ENCODE measurements at regions not wholly inside any gene's neighbourhood (a gene's known extent, or its start where the extent isn't known, plus 50 kb on each side); places are given as distances from the start of the nearest gene placed in this dataset.

- H3K4me2 ChIP-seq = no peak overlapping the region
- H3K4me3 Mint-ChIP-seq = no peak overlapping the region
- H3K9me2 ChIP-seq (ENCODE audit: insufficient read depth) = no peaks in the 10 kb centered on the region
- H4K20me1 ChIP-seq (replicated peaks; ENCODE audit: insufficient read depth) = no peaks in the 10 kb centered on the region
- peaks cover 4% of the 10 kb centered on the region for H3K27me3 Mint-ChIP-seq (ENCODE audit: insufficient read depth, low read depth, poor library complexity)
- H3K79me2 ChIP-seq (replicated peaks; ENCODE audit: insufficient read depth) = no peaks in the 10 kb centered on the region
- no peaks in the 10 kb centered on the region for H3F3A ChIP-seq (replicated peaks; ENCODE audit: low read depth)
- TF ChIP-seq STAT1 (IDR thresholded peaks at IDR 0.05; ENCODE audit: unreplicated experiment) = no peak
- no peak for TF ChIP-seq NANOG (IDR thresholded peaks at IDR 0.05; ENCODE audit: borderline replicate concordance)
- no peak for TF ChIP-seq CREB1 (CRISPR knock-in tag; IDR thresholded peaks at IDR 0.05; ENCODE audit: low read depth)
- TF ChIP-seq POLR2AphosphoS5 (IDR thresholded peaks at IDR 0.05; ENCODE audit: low read depth) = no peak
- TF ChIP-seq EZH2 (IDR thresholded peaks at IDR 0.05; ENCODE audit: low read depth, unreplicated experiment) = no peak
- TF ChIP-seq JUNB (IDR thresholded peaks at IDR 0.05; ENCODE audit: unreplicated experiment) = no peak
- TF ChIP-seq ZNF114 (CRISPR knock-in tag; IDR thresholded peaks at IDR 0.05) = no peak
- TF ChIP-seq EZH2phosphoT487 (IDR thresholded peaks at IDR 0.05; ENCODE audit: unreplicated experiment) = no peak
- TF ChIP-seq REST (IDR thresholded peaks at IDR 0.05; ENCODE audit: unreplicated experiment) = no peak
- TF ChIP-seq ETS1 (IDR thresholded peaks at IDR 0.05) = no peak
- no peak for TF ChIP-seq ZNF462 (CRISPR knock-in tag; IDR thresholded peaks at IDR 0.05)
- no peak for TF ChIP-seq ZNF331 (CRISPR knock-in tag; IDR thresholded peaks at IDR 0.05; ENCODE audit: low read depth)
- no peak for TF ChIP-seq CTCF (conservative IDR thresholded peaks at IDR 0.05; ENCODE audit: low read depth in 2 of 2)
- peaks cover 14% of the 10 kb centered on the region for H3K4me1 Mint-ChIP-seq
- no peaks in the 10 kb centered on the region for H3K36me3 ChIP-seq (ENCODE audit: insufficient read depth)
- no peak overlapping the region; the same call in 1 of the 2 replicates for H2AFZ ChIP-seq
- H3K4me3 ChIP-seq = no peak overlapping the region
- H3K9me3 Mint-ChIP-seq = no peaks in the 10 kb centered on the region; the same call in 2 of the 3 replicates
- no peak overlapping the region for H3K27ac Mint-ChIP-seq
- ATAC-seq = peak; percentile 41
- H3K4me1 ChIP-seq (ENCODE audit: insufficient read depth) = no peaks in the 10 kb centered on the region
- peak; percentile 45 for DNase-seq (ENCODE audit: low spot score)
- H3K27me3 ChIP-seq (ENCODE audit: insufficient read depth) = no peaks in the 10 kb centered on the region
- no peaks in the 10 kb centered on the region for H3K36me3 Mint-ChIP-seq (ENCODE audit: low read depth)
- H3K27ac ChIP-seq (ENCODE audit: low read depth) = no peak overlapping the region
These were observed 177.7 kb upstream of the RGS6 start for GRCh38 chr14:71754422-71755095.

All from GM23338 (cell line).